ENCODE measurements at regions not wholly inside any gene's neighbourhood (a gene's known extent, or its start where the extent isn't known, plus 50 kb on each side); places are given as distances from the start of the nearest gene placed in this dataset.

GRCh38 chr9:94175669-94176068, 83.4 kb upstream of the ZNF169 start:
- Histone ChIP-seq H3K4me2 (ENCODE audit: low read length) (no peak overlapping the region), H3K9ac (ENCODE audit: low read length) (no peak overlapping the region), H3K27ac (ENCODE audit: low read length) (no peak overlapping the region), H3K79me2 (replicated peaks; ENCODE audit: insufficient read depth, low read length) (peaks cover 71% of the 10 kb centered on the region), H3K4me3 (ENCODE audit: low read length) (no peak overlapping the region), H3K36me3 (ENCODE audit: insufficient read depth, low read length) (peaks cover 6% of the 10 kb centered on the region), H3K9me2 (ENCODE audit: insufficient read depth, low read length) (no peaks in the 10 kb centered on the region), H2AFZ (ENCODE audit: low read depth, low read length) (no peak overlapping the region), H3K27me3 (ENCODE audit: insufficient read depth, low read depth, low read length) (no peaks in the 10 kb centered on the region), H3F3A (ENCODE audit: insufficient read depth, low read length, poor library complexity, severe bottlenecking) (no peaks in the 10 kb centered on the region), H4K20me1 (ENCODE audit: insufficient read depth) (peaks cover 10% of the 10 kb centered on the region), H3K9me3 (ENCODE audit: low read length) (no peaks in the 10 kb centered on the region)
- TF ChIP-seq SMC3 (conservative IDR thresholded peaks at IDR 0.05; ENCODE audit: poor library complexity) (no peak), POLR2AphosphoS5 (IDR thresholded peaks at IDR 0.05) (no peak), TAF1 (IDR thresholded peaks at IDR 0.05; ENCODE audit: low read depth) (no peak), EZH2 (IDR thresholded peaks at IDR 0.05; ENCODE audit: borderline replicate concordance, insufficient read depth, low read length, poor library complexity, severe bottlenecking) (no peak), MXI1 (conservative IDR thresholded peaks at IDR 0.05; ENCODE audit: poor library complexity, severe bottlenecking) (no peak), EP300 (conservative IDR thresholded peaks at IDR 0.05; ENCODE audit: poor library complexity, severe bottlenecking) (no peak), RAD21 (conservative IDR thresholded peaks at IDR 0.05) (no peak)
- TF ChIP-seq, protein P1, sequence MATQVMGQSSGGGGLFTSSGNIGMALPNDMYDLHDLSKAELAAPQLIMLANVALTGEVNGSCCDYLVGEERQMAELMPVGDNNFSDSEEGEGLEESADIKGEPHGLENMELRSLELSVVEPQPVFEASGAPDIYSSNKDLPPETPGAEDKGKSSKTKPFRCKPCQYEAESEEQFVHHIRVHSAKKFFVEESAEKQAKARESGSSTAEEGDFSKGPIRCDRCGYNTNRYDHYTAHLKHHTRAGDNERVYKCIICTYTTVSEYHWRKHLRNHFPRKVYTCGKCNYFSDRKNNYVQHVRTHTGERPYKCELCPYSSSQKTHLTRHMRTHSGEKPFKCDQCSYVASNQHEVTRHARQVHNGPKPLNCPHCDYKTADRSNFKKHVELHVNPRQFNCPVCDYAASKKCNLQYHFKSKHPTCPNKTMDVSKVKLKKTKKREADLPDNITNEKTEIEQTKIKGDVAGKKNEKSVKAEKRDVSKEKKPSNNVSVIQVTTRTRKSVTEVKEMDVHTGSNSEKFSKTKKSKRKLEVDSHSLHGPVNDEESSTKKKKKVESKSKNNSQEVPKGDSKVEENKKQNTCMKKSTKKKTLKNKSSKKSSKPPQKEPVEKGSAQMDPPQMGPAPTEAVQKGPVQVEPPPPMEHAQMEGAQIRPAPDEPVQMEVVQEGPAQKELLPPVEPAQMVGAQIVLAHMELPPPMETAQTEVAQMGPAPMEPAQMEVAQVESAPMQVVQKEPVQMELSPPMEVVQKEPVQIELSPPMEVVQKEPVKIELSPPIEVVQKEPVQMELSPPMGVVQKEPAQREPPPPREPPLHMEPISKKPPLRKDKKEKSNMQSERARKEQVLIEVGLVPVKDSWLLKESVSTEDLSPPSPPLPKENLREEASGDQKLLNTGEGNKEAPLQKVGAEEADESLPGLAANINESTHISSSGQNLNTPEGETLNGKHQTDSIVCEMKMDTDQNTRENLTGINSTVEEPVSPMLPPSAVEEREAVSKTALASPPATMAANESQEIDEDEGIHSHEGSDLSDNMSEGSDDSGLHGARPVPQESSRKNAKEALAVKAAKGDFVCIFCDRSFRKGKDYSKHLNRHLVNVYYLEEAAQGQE (IDR thresholded peaks at IDR 0.05; ENCODE audit: borderline replicate concordance): no peak
- TF ChIP-seq, protein P2, sequence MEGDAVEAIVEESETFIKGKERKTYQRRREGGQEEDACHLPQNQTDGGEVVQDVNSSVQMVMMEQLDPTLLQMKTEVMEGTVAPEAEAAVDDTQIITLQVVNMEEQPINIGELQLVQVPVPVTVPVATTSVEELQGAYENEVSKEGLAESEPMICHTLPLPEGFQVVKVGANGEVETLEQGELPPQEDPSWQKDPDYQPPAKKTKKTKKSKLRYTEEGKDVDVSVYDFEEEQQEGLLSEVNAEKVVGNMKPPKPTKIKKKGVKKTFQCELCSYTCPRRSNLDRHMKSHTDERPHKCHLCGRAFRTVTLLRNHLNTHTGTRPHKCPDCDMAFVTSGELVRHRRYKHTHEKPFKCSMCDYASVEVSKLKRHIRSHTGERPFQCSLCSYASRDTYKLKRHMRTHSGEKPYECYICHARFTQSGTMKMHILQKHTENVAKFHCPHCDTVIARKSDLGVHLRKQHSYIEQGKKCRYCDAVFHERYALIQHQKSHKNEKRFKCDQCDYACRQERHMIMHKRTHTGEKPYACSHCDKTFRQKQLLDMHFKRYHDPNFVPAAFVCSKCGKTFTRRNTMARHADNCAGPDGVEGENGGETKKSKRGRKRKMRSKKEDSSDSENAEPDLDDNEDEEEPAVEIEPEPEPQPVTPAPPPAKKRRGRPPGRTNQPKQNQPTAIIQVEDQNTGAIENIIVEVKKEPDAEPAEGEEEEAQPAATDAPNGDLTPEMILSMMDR (IDR thresholded peaks at IDR 0.05; ENCODE audit: poor library complexity, severe bottlenecking): no peak

- Histone ChIP-seq H4K20me1 (ENCODE audit: insufficient read depth) (peaks cover 10% of the 10 kb centered on the region), H3F3A (ENCODE audit: insufficient read depth, low read length, poor library complexity, severe bottlenecking) (no peaks in the 10 kb centered on the region), H3K4me2 (ENCODE audit: low read length) (no peak overlapping the region), H3K27me3 (ENCODE audit: insufficient read depth, low read depth, low read length) (no peaks in the 10 kb centered on the region), H3K9me2 (ENCODE audit: insufficient read depth, low read length) (no peaks in the 10 kb centered on the region), H2AFZ (ENCODE audit: low read depth, low read length) (no peak overlapping the region), H3K36me3 (ENCODE audit: insufficient read depth, low read length) (peaks cover 6% of the 10 kb centered on the region), H3K4me3 (ENCODE audit: low read length) (no peak overlapping the region), H3K9me3 (ENCODE audit: low read length) (no peaks in the 10 kb centered on the region), H3K9ac (ENCODE audit: low read length) (no peak overlapping the region), H3K27ac (ENCODE audit: low read length) (no peak overlapping the region), H3K79me2 (replicated peaks; ENCODE audit: insufficient read depth, low read length) (peaks cover 62% of the 10 kb centered on the region)
- TF ChIP-seq EZH2 (IDR thresholded peaks at IDR 0.05; ENCODE audit: borderline replicate concordance, insufficient read depth, low read length, poor library complexity, severe bottlenecking): no peak
- TF ChIP-seq SMC3 (conservative IDR thresholded peaks at IDR 0.05; ENCODE audit: poor library complexity): no peak
- TF ChIP-seq, protein P2 (IDR thresholded peaks at IDR 0.05; ENCODE audit: poor library complexity, severe bottlenecking): no peak
- TF ChIP-seq TAF1 (IDR thresholded peaks at IDR 0.05; ENCODE audit: low read depth): no peak
- no peak for TF ChIP-seq MXI1 (conservative IDR thresholded peaks at IDR 0.05; ENCODE audit: poor library complexity, severe bottlenecking)
- TF ChIP-seq POLR2AphosphoS5 (IDR thresholded peaks at IDR 0.05): no peak
- no peak for TF ChIP-seq EP300 (conservative IDR thresholded peaks at IDR 0.05; ENCODE audit: poor library complexity, severe bottlenecking)
- no peak for TF ChIP-seq RAD21 (conservative IDR thresholded peaks at IDR 0.05)
- TF ChIP-seq, protein P1 (IDR thresholded peaks at IDR 0.05; ENCODE audit: borderline replicate concordance): no peak
Observed at GRCh38 chr9:94176608-94177007, 82.5 kb upstream of the ZNF169 start.
